Stimulated activated CD8-positive, alpha-beta memory T cell treated with anti-CD3 and anti-CD28 coated beads, Interleukin-12 subunit alpha, Interleukin-12 subunit beta, amount 100 ng/mL, for 24 hours (primary cell): ENCODE measurements at regions not wholly inside any gene's neighbourhood (a gene's known extent, or its start where the extent isn't known, plus 50 kb on each side); places are given as distances from the start of the nearest gene placed in this dataset.

Experiments
- DNase-seq: peaks from one replicate; pipeline ENCODE4 v3.0.0-alpha.2; 2020; ENCODE audit errors: extremely low read depth

DNA sequence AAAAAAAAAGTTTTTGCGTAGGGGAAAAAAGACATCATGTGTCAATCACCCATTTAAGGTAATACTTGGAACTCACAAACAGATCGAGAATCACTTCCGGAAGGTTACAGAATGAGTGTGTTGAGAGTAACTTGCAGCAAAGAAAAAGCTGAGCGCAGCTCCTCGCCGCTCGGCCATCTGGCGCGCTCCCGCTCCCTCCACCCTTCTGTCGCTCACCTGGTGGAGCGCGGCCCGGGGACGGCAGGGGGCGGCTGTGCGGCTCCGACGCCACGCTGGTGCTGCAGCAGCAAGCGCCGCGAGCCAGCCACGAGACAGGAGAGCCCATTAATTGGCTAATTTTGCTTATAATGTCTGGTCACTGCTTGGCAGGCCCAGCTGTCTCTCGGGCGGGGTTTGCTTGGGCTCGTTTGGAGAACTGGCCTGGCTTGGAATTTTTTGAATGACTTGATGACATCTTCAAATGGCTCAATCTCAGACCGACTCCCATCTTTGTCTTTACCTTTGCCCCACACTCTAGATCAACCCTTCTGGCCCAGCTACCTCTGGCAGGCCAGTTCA, 601.8 kb downstream of the CCDC171 start:
- peak; percentile 21 for DNase-seq

DNA sequence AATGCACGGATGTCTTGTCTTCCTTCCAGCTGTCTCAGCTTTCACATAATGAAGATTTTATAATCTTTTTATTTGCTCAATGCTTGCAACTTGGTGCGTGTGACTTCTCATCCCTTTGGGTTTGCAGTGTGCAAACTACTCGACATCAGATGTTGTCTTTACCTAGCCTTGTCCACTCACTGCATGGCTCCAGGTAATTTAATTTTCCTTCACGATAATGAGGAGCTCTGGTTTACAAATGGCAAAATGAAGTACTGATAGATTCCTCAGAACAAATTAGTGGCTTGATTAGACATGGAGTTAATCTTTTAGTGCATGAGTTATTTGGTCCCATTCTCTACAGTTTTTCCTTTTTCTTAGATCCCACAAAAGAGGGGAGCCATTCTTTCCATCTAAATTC, 603.0 kb downstream of the CCDC171 start:
- DNase-seq, result no peak

GRCh38 chr9:16157216-16157615, 604.4 kb downstream of the CCDC171 start:
- no peak for DNase-seq

- DNase-seq, result no peak
Observed at GRCh38 chr9:16157651-16158050, 604.8 kb downstream of the CCDC171 start.

GRCh38 chr9:16158093-16158492, 605.2 kb downstream of the CCDC171 start:
- DNase-seq, result no peak

- no peak for DNase-seq
Observed at GRCh38 chr9:16161483-16161882, 608.6 kb downstream of the CCDC171 start.

GRCh38 chr9:16170119-16170518, 617.3 kb downstream of the CCDC171 start:
- DNase-seq, result no peak

- no peak for DNase-seq
Observed at GRCh38 chr9:16171911-16172310, 619.1 kb downstream of the CCDC171 start.

- no peak for DNase-seq
Observed at GRCh38 chr9:16172796-16173195, 620.0 kb downstream of the CCDC171 start.

GRCh38 chr9:16174915-16175314, 622.1 kb downstream of the CCDC171 start:
- DNase-seq, result no peak

DNA sequence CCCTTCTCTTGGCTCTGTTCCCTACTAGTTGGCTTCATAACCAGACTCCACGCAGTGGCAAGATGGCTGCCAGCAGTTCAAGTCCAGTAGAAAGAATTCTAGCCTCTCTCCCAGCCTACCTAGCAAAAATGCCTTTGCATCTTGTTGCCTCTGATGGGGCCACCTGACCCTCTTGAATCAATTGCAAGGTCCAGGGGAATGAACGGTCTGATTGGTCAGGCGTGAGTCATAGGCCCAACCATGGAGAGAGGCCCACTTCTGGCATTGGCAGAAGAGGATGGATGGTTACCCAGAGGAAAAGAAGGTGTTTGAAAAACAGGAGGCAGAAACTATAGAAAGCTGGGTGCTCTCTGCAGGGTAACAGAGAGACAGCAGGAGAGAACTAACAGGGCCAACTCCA, 622.6 kb downstream of the CCDC171 start:
- DNase-seq, result no peak

DNA sequence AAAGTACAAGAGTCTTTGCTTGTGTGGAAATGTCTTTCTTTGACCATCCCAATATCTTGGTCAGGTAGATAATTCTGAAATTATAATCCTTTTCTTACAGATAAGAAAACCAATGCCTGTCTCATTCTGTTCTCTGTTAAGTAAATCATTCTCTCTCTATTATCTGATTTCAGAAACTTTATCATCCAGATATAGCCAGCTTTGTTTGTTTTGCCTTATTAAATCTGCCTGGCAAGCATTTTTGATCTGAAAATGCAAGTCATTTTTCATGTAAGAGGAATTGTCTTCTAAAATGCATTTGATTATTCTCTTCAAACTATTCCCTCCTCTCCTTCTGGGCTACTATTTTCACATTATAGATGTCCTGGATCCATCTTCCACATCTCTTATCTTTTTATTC, 625.5 kb downstream of the CCDC171 start:
- no peak for DNase-seq

DNA sequence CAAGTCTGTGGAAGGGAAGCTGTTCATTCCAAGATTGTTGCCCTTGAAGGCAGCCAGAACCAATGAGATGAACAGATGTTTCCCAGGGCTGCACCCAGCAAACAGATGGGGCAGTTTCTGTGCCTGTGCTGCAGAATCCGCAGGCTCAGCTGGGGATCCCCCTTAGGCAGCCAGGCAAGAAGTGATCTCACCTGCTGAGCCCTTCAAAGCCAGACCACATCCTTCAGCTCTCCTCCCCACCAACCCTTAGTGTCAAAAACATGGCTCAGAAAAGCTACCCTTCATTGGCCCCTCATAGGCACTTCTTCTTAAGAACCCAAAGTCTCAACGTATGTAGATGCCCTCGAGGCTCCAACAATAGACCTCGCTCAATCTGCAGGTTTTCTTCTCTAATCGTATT, 626.7 kb downstream of the CCDC171 start:
- DNase-seq, result peak; percentile 3

DNA sequence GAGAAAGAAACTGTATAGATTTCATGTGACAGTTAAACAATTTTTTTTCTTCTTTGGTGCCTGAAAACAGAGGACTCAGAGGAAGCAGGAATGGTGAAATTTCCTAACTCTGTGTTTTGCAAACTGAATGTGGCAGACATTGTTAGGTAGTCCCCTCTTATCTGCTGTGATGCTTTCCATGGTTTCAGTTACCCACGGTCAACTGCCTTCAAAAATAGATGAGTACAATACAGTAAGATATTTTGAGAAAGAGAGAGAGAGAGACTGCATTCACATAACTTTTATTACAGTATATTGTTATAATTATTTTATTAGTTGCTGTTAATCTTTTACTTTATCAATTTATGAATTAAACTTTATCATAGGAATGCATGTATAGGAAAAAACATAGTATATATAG, 627.2 kb downstream of the CCDC171 start:
- DNase-seq, result no peak

- no peak for DNase-seq
Observed at GRCh38 chr9:16180546-16180945, 627.7 kb downstream of the CCDC171 start.

DNA sequence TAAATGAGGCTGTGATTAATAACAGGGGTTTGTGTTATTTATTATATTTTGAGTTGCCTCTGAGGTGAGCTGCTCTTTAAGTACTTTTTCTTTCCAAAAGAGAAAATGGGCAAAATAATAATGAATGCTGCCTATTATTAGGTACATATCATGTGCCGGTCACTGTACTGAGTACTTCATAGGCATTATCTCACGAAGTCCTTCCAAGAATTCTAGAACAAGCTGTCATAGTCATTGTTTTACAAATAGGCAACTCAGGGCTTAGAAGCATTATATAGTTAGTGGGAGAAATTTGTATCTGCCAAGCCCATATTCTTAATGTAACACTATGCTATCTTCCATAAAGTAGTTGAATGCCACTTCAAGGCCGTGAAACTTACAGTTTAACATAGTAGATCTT, 628.7 kb downstream of the CCDC171 start:
- DNase-seq, result no peak

- DNase-seq, result no peak
Observed at GRCh38 chr9:16182784-16183183, 629.9 kb downstream of the CCDC171 start.

GRCh38 chr9:16184964-16185646, 632.3 kb downstream of the CCDC171 start:
- no peak for DNase-seq

- no peak for DNase-seq
Observed at GRCh38 chr9:16191191-16191590, 638.3 kb downstream of the CCDC171 start.

DNA sequence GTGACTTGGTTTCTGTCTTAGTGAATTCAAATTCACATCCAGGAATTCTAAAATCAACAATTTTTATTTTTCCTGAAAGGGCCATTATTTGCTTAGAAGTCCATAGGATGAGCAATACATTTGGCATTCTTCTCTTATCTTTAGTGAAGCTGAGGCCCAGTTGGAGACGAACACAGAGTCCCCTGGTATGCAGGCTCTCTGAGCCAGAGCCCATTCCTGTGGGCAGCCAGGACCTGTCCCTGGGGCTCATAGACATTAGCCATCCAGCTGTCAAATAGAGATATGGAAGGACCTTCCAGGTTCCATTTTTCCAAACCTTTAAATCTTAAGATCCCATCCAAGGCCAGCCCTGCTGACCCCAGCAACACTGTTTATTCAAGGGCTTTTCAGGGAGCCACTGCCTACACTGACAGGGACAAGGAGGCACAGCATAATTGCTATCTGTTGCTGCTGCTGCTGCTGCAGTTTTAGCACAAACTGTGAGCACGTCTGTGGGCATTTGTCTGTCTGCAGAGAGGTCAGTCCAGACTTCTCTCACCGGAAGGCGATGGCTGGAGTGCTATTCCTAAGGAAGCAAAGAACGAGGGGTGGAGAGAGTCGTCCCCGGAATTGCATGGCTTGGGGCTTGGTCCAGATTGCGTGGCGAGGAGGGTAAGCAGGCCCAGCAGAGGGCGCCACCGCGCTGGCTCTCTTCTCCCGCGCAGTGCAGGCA, 639.0 kb downstream of the CCDC171 start:
- DNase-seq, result peak; percentile 17

DNA sequence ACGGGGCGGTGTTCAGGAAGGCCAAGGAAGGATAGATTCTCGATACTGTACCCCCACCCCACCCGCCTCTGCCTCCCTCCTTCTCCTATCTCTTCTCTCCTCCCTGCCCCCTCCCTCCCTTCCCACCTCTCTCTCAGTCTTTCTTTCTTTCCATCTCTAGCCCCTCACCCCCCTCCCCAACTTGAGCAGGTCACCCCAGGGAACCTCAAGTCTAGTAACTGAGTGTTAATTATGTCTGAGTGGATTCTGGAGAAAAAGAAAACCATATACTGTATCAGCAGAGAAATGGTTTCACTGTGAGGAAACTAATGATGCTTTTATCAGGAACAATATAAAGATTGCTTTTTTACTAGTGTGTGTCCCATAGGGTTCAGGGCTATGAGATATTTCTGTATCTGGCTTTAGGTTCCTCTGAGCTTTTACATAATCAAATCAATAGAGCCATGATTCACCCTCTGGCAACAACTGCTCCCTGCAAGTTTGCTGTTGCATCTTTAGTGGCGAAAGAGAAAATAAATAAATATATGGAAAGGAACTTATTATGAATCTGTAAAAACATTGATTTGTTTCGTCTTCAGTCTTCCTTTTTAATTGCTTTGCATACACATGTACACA, 639.7 kb downstream of the CCDC171 start:
- DNase-seq, result no peak

- DNase-seq, result no peak
Observed at GRCh38 chr9:16193066-16193465, 640.2 kb downstream of the CCDC171 start.

- no peak for DNase-seq
Observed at GRCh38 chr9:16196206-16196605, 643.4 kb downstream of the CCDC171 start.
